Stomach (tissue), 8 donors: ENCODE measurements at regions not wholly inside any gene's neighbourhood (a gene's known extent, or its start where the extent isn't known, plus 50 kb on each side); places are given as distances from the start of the nearest gene placed in this dataset.
"Not testable (repeated sequence)": the region's sequence is repeated elsewhere in the genome, so short reads cannot be mapped to it uniquely, and the experiment has no call there.

ENCODE experiments used
- DNase-seq, 2 donors: peaks; one replicate each; pipeline versions ENCODE4 v3.0.0 to v3.0.0-alpha.2; 2013 to 2019
- H3K27ac ChIP-seq, 5 donors: fragments of 200-600 bp in 4 of 5; sonication (generic) in 4 of 5; one replicate each; pipeline ENCODE4 v1.5.1; 2013 to 2019; ENCODE audit warnings: mild to moderate bottlenecking in 1 of 5, moderate library complexity in 1 of 5
- H3K27me3 ChIP-seq, 3 donors: fragments of 200-600 bp; sonication (generic); one replicate each; pipeline ENCODE4 v1.5.1; 2017 to 2019; ENCODE audit warnings: mixed run types in 1 of 3
- H3K36me3 ChIP-seq, 4 donors: fragments of 200-600 bp; sonication (generic); 1 replicate in 3 of 4; 2 replicates in 1 of 4; pipeline ENCODE4 v1.5.1; 2016 to 2019
- H3K4me1 ChIP-seq, 4 donors: fragments of 200-600 bp; sonication (generic); one replicate each; pipeline ENCODE4 v1.5.1; 2016 to 2019
- H3K4me3 ChIP-seq, 4 donors: fragments of 200-600 bp; sonication (generic) in 3 of 4; one replicate each; pipeline ENCODE4 v1.5.1; 2016 to 2019; ENCODE audit warnings: mild to moderate bottlenecking in 1 of 4
- H3K9me3 ChIP-seq, 4 donors: fragments of 200-600 bp; sonication (generic); one replicate each; pipeline ENCODE4 v1.5.1; 2016 to 2019
- CTCF ChIP-seq, 7 experiments: fragments of 450-650 bp in 4 of 7; fragments of 200-600 bp in 3 of 7; sonication (generic) in 3 of 7; IDR thresholded peaks; one replicate each; pipeline ENCODE4 v1.5.1; 2016 to 2019; ENCODE audit warnings: antibody characterized with exemption in 7 of 7, control low read depth in 2 of 7, mild to moderate bottlenecking in 1 of 7
- EP300 ChIP-seq: sonication (generic); formaldehyde crosslinking; IDR thresholded peaks from one replicate; pipeline ENCODE4 v1.6.1; 2017; ENCODE audit warnings: antibody characterized with exemption
- POLR2A ChIP-seq, 4 donors: fragments of 450-650 bp; IDR thresholded peaks; one replicate each; pipeline ENCODE4 v1.6.1; 2016; ENCODE audit warnings: antibody characterized with exemption in 4 of 4, control low read depth in 2 of 4, mild to moderate bottlenecking in 1 of 4, moderate library complexity in 1 of 4
- POLR2AphosphoS5 ChIP-seq, 3 donors: sonication (generic); formaldehyde crosslinking; IDR thresholded peaks; one replicate each; pipeline ENCODE4 v1.6.1; 2016; ENCODE audit warnings: antibody characterized with exemption in 3 of 3
- WGBS, 5 donors: extraction: QIAGEN DNeasy Blood & Tissue Kit in 3 of 5; methylation state at CpG; one replicate each; pipeline versions ENCODE4 v1.1.5 to v1.1.7; 2013 to 2018; 5-methylcytosine and 5-hydroxymethylcytosine counted together
- intact Hi-C: fragments of 100-400 bp; cut with DNase I; formaldehyde crosslinking; loops from one replicate; pipeline ENCODE4 v1.15.1; 2023; ENCODE audit warnings: low total_unique reads
- donor health status: healthy with polysubstance abuse.
- donor health status: Bipolar disorder and iron deficiency.
- donor health status: healthy.

GRCh38 chr7:65302883-65303282, 70.8 kb upstream of the ZNF92 start:
- H3K9me3 ChIP-seq = no peaks in the 10 kb centered on the region
- WGBS, 5 donors = 98 to 100% (median 100%) methylated on average over 1 of the region's 1 CpG
- H3K36me3 ChIP-seq = no peaks in the 10 kb centered on the region
- peaks cover 4 to 7% (median 6%) of the 10 kb centered on the region in 4 donors for H3K4me1 ChIP-seq
- no peak overlapping the region for H3K4me3 ChIP-seq
- H3K27ac ChIP-seq = no peak overlapping the region
- no peak for DNase-seq
- TF ChIP-seq POLR2A (IDR thresholded peaks at IDR 0.05) (no peak), POLR2AphosphoS5 (IDR thresholded peaks at IDR 0.05) (no peak), EP300 (no peak), CTCF (IDR thresholded peaks at IDR 0.05) (no peak)
- intact Hi-C loops = no loop called here
- peaks cover 0 to 4% (median 0%) of the 10 kb centered on the region in 3 donors for H3K27me3 ChIP-seq

GRCh38 chr7:65301007-65301406, 72.6 kb upstream of the ZNF92 start:
- TF ChIP-seq EP300 (no peak), CTCF (IDR thresholded peaks at IDR 0.05) (no peak), POLR2A (IDR thresholded peaks at IDR 0.05) (no peak), POLR2AphosphoS5 (IDR thresholded peaks at IDR 0.05) (no peak)
- intact Hi-C loops = no loop called here
- WGBS, 5 donors = 37 to 60% (median 45%) methylated on average over 2 of the region's 2 CpGs
- no peaks in the 10 kb centered on the region for H3K9me3 ChIP-seq
- no peaks in the 10 kb centered on the region for H3K4me1 ChIP-seq
- H3K4me3 ChIP-seq = no peak overlapping the region
- no peaks in the 10 kb centered on the region for H3K27me3 ChIP-seq
- H3K27ac ChIP-seq = no peak overlapping the region
- H3K36me3 ChIP-seq = no peaks in the 10 kb centered on the region
- no peak for DNase-seq

GRCh38 chr7:65295409-65295808, 78.2 kb upstream of the ZNF92 start:
- intact Hi-C loops = no loop called here
- TF ChIP-seq POLR2A (IDR thresholded peaks at IDR 0.05) = no peak
- no peaks in the 10 kb centered on the region for H3K4me1 ChIP-seq
- H3K27ac ChIP-seq = no peak overlapping the region
- H3K4me3 ChIP-seq = no peak overlapping the region
- H3K9me3 ChIP-seq = no peaks in the 10 kb centered on the region
- no peaks in the 10 kb centered on the region for H3K27me3 ChIP-seq
- H3K36me3 ChIP-seq = no peaks in the 10 kb centered on the region
- 83 to 91% (median 88%) methylated on average over 2 of the region's 2 CpGs for WGBS, 5 donors
- no peak for DNase-seq

GRCh38 chr7:65290340-65290739, 83.3 kb upstream of the ZNF92 start:
- H3K27me3 ChIP-seq, H3K4me1 ChIP-seq, H3K4me3 ChIP-seq, DNase-seq, H3K9me3 ChIP-seq, H3K27ac ChIP-seq, intact Hi-C loops, H3K36me3 ChIP-seq: not testable (repeated sequence)
- 88 to 99% (median 97%) methylated on average over 9 of the region's 9 CpGs for WGBS, 5 donors

- no peak overlapping the region for H3K4me3 ChIP-seq
- DNase-seq = no peak
Observed at GRCh38 chr7:65287023-65287422, 86.6 kb upstream of the ZNF92 start.

More at GRCh38 chr7:65287023-65287422, 86.6 kb upstream of the ZNF92 start:
- Histone ChIP-seq H3K9me3 (no peaks in the 10 kb centered on the region), H3K27ac (no peak overlapping the region), H3K36me3 (no peaks in the 10 kb centered on the region), H3K27me3 (no peaks in the 10 kb centered on the region), H3K4me1 (no peaks in the 10 kb centered on the region)
- 80 to 99% (median 89%) methylated on average over 4 of the region's 4 CpGs for WGBS, 5 donors
- TF ChIP-seq POLR2A (IDR thresholded peaks at IDR 0.05) (no peak), POLR2AphosphoS5 (IDR thresholded peaks at IDR 0.05) (no peak), EP300 (no peak), CTCF (IDR thresholded peaks at IDR 0.05) (no peak)
- intact Hi-C loops = no loop called here
